Breast epithelium (tissue), 4 donors: ENCODE measurements at regions not wholly inside any gene's neighbourhood (a gene's known extent, or its start where the extent isn't known, plus 50 kb on each side); places are given as distances from the start of the nearest gene placed in this dataset.

Experiments
- DNase-seq, 2 donors: peaks; one replicate each; pipeline ENCODE4 v3.0.0-alpha.2; 2019; ENCODE audit warnings: low spot score in 2 of 2
- H3K27ac ChIP-seq, 2 donors: fragments of 200-600 bp; sonication (generic) in 1 of 2; one replicate each; pipeline ENCODE4 v1.5.1; 2016 to 2019; ENCODE audit warnings: mild to moderate bottlenecking in 1 of 2
- H3K27me3 ChIP-seq, 2 donors: fragments of 200-600 bp; sonication (generic) in 1 of 2; one replicate each; pipeline versions ENCODE4 v1.5.1 to v1.6.0; 2017 to 2019; ENCODE audit warnings: control low read depth in 1 of 2, mild to moderate bottlenecking in 1 of 2
- H3K36me3 ChIP-seq: fragments of 200-600 bp; one replicate; pipeline ENCODE4 v1.5.1; 2019
- H3K4me1 ChIP-seq, 2 donors: fragments of 200-600 bp; sonication (generic); one replicate each; pipeline ENCODE4 v1.5.1; 2016 to 2019; ENCODE audit warnings: control low read depth in 1 of 2
- H3K4me3 ChIP-seq, 3 donors: fragments of 200-600 bp; sonication (generic); 1 replicate in 2 of 3; 2 replicates in 1 of 3; pipeline ENCODE4 v1.5.1; 2016 to 2019; ENCODE audit warnings: mild to moderate bottlenecking in 3 of 3, moderate library complexity in 2 of 3
- H3K9me3 ChIP-seq, 2 donors: fragments of 200-600 bp; sonication (generic) in 1 of 2; one replicate each; pipeline ENCODE4 v1.5.1; 2016 to 2019; ENCODE audit warnings: control low read depth in 1 of 2
- CTCF ChIP-seq, 3 donors: fragments of 450-650 bp; IDR thresholded peaks; one replicate each; pipeline ENCODE4 v1.5.1; 2016 to 2017; ENCODE audit warnings: antibody characterized with exemption in 3 of 3, mild to moderate bottlenecking in 3 of 3, moderate library complexity in 3 of 3
- POLR2A ChIP-seq: fragments of 450-650 bp; IDR thresholded peaks from one replicate; pipeline ENCODE4 v1.6.1; 2016; ENCODE audit warnings: antibody characterized with exemption, mild to moderate bottlenecking, moderate library complexity
- POLR2AphosphoS5 ChIP-seq, 3 donors: sonication (generic); formaldehyde crosslinking; IDR thresholded peaks; one replicate each; pipeline ENCODE4 v1.6.1; 2017; ENCODE audit warnings: antibody characterized with exemption in 3 of 3
- intact Hi-C: fragments of 100-400 bp; cut with DNase I; formaldehyde crosslinking; loops from one replicate; pipeline ENCODE4 v1.15.1; 2023; ENCODE audit warnings: low total_unique reads

DNA sequence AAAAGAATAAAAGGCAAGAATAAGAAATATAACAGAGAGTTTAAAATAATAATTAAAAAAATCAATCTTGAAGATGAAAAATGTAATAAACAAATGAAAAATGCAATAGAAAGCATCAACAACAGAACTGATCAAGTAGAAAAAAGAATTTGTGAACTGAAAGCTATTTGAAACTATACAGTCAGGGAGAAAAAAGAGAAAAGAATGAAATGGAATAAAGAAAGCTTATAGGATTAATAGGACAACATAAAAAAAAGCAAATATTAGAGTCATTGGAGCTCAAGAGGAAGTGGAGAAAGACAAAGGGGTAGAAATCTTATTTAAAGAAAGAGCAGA lies 126.8 kb upstream of the RPL34 start:
- peaks cover 15 to 31% of the 10 kb centered on the region in 2 donors for H3K9me3 ChIP-seq
- TF ChIP-seq POLR2A (no peak), CTCF (IDR thresholded peaks at IDR 0.05) (no peak), POLR2AphosphoS5 (IDR thresholded peaks at IDR 0.05) (no peak)
- H3K27ac ChIP-seq, result no peak overlapping the region
- no peaks in the 10 kb centered on the region for H3K27me3 ChIP-seq
- no peak overlapping the region for H3K4me3 ChIP-seq
- no peaks in the 10 kb centered on the region for H3K4me1 ChIP-seq
- no peaks in the 10 kb centered on the region for H3K36me3 ChIP-seq
- DNase-seq, result no peak
- intact Hi-C loops, result no loop called here

DNA sequence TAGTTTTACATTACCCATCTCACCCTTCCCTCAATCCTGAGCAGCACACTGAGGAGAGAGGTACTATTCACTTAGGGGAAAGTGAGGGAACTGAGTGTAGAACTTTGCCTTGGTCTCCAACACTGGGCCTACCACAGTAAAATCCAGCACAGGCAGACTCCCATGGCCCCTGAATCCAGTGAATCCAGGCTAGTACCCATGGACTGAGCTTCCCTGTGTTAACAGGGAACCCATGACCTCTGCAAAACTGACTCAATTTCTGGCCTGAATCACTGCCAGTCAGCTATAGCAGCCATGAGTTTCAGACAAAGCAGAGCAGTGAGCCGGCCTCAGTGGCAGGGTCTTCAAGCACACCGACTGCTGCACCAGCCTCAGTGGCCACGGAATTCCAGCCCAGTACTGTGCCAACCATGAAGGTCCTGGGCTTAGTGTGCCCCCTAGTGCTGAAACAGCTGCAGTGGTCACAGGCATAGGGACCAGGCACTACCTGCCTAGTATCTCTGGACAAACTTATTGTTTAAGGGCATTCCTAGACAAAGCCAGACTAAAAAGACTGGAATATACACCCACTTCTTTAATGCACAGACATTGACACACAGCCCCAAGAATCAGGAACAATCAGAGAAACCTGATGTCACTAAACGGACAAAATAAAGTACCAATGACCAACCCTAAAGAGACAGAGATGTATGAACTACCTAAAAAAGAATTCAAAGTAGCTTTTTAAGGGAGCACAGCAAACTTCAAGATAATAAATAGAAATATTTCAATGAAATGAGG lies 127.4 kb upstream of the RPL34 start:
- intact Hi-C loops, result no loop called here
- TF ChIP-seq POLR2AphosphoS5 (IDR thresholded peaks at IDR 0.05), result no peak
- no peak for TF ChIP-seq CTCF (IDR thresholded peaks at IDR 0.05)
- TF ChIP-seq POLR2A, result no peak
- Histone ChIP-seq H3K36me3 (no peaks in the 10 kb centered on the region), H3K27ac (no peak overlapping the region), H3K4me3 (no peak overlapping the region), H3K4me1 (no peaks in the 10 kb centered on the region), H3K27me3 (no peaks in the 10 kb centered on the region), H3K9me3 (peaks cover 15 to 31% of the 10 kb centered on the region in 2 donors)
- no peak for DNase-seq

DNA sequence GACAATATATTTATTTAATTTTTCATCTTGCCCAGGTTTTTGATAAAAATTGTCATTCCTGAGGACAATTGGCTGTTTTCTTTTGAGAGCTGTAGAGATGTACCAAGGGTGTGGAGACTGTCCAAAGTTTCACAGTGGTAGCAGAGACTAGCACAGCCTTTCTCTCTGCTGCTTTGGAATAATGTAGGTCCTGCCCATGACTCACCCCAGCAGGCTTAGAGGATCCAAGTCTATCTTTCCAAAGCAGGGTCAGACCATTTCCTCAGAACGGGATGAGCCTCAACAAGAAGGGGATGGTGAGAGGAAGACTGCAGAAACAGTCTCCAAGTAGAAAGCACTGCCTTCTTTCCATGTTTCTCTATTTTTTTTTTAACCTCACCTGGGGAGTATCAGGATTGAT lies 131.5 kb upstream of the RPL34 start:
- no peak overlapping the region for H3K4me3 ChIP-seq
- DNase-seq, result no peak
- H3K4me1 ChIP-seq, result no peaks in the 10 kb centered on the region
- intact Hi-C loops, result no loop called here
- TF ChIP-seq POLR2A (no peak), CTCF (IDR thresholded peaks at IDR 0.05) (no peak), POLR2AphosphoS5 (IDR thresholded peaks at IDR 0.05) (no peak)
- peaks cover 10 to 13% of the 10 kb centered on the region in 2 donors for H3K9me3 ChIP-seq
- H3K27ac ChIP-seq, result no peak overlapping the region
- H3K36me3 ChIP-seq, result no peaks in the 10 kb centered on the region
- H3K27me3 ChIP-seq, result no peaks in the 10 kb centered on the region

GRCh38 chr4:108486046-108486445 lies 134.3 kb upstream of the RPL34 start:
- H3K9me3 ChIP-seq, result no peaks in the 10 kb centered on the region
- no peak for TF ChIP-seq POLR2AphosphoS5 (IDR thresholded peaks at IDR 0.05)
- no peak for TF ChIP-seq CTCF (IDR thresholded peaks at IDR 0.05)
- TF ChIP-seq POLR2A, result no peak
- intact Hi-C loops, result no loop called here
- no peak for DNase-seq
- H3K4me1 ChIP-seq, result no peaks in the 10 kb centered on the region
- H3K27me3 ChIP-seq, result no peaks in the 10 kb centered on the region
- H3K36me3 ChIP-seq, result no peaks in the 10 kb centered on the region
- no peak overlapping the region for H3K27ac ChIP-seq
- H3K4me3 ChIP-seq, result no peak overlapping the region

DNA sequence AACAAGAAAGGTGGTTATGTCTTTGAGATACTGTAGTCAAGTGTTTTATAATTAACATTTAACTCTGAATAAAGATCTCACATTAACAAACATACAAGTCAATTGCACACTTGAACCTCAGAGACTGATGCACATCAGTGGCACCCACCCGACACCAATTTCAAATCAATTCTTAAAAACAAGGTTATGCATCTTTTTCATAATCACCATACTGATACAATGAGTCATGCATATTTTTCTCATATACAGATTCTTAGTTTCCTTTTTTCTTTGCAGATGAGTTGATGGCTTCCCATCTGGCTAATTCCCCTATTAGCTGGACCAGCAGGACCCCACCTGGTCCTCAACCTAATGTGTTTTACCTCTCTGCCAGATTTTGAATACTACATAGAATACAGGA lies 136.2 kb upstream of the RPL34 start:
- Histone ChIP-seq H3K9me3 (no peaks in the 10 kb centered on the region), H3K27ac (no peak overlapping the region), H3K4me1 (no peaks in the 10 kb centered on the region), H3K4me3 (no peak overlapping the region), H3K36me3 (no peaks in the 10 kb centered on the region), H3K27me3 (no peaks in the 10 kb centered on the region)
- intact Hi-C loops, result no loop called here
- no peak for DNase-seq
- TF ChIP-seq CTCF (IDR thresholded peaks at IDR 0.05) (no peak), POLR2AphosphoS5 (IDR thresholded peaks at IDR 0.05) (no peak), POLR2A (no peak)
